ENCODE measurements at regions not wholly inside any gene's neighbourhood (a gene's known extent, or its start where the extent isn't known, plus 50 kb on each side); places are given as distances from the start of the nearest gene placed in this dataset.

GRCh38 chr15:98174841-98175240, 214.3 kb downstream of the ARRDC4 start:
- TF ChIP-seq CTCF (conservative IDR thresholded peaks at IDR 0.05) (no peak), ZFX (IDR thresholded peaks at IDR 0.05) (no peak)
- no peak overlapping the region for H3K27ac ChIP-seq

- no peak overlapping the region for H3K27ac ChIP-seq
- TF ChIP-seq CTCF (conservative IDR thresholded peaks at IDR 0.05) (peak; percentile 75), ZFX (IDR thresholded peaks at IDR 0.05) (no peak)
Observed at GRCh38 chr15:98177966-98178592, 217.6 kb downstream of the ARRDC4 start.

- H3K27ac ChIP-seq: no peak overlapping the region
- TF ChIP-seq CTCF (conservative IDR thresholded peaks at IDR 0.05): no peak
- no peak for TF ChIP-seq ZFX (IDR thresholded peaks at IDR 0.05)
Observed at GRCh38 chr15:98178861-98179260, 218.4 kb downstream of the ARRDC4 start.

GRCh38 chr15:98187549-98187948, 227.0 kb downstream of the ARRDC4 start:
- TF ChIP-seq CTCF (conservative IDR thresholded peaks at IDR 0.05) (no peak), ZFX (IDR thresholded peaks at IDR 0.05) (no peak)
- no peak overlapping the region for H3K27ac ChIP-seq

- no peak overlapping the region for H3K27ac ChIP-seq
- no peak for TF ChIP-seq CTCF (conservative IDR thresholded peaks at IDR 0.05)
- TF ChIP-seq ZFX (IDR thresholded peaks at IDR 0.05): no peak
Observed at GRCh38 chr15:98190914-98191313, 230.4 kb downstream of the ARRDC4 start.

GRCh38 chr15:98195796-98196195, 235.3 kb downstream of the ARRDC4 start:
- TF ChIP-seq CTCF (conservative IDR thresholded peaks at IDR 0.05) (no peak), ZFX (IDR thresholded peaks at IDR 0.05) (no peak)

GRCh38 chr15:98196371-98196770, 235.9 kb downstream of the ARRDC4 start:
- H3K27ac ChIP-seq: no peak overlapping the region
- TF ChIP-seq ZFX (IDR thresholded peaks at IDR 0.05): no peak
- TF ChIP-seq CTCF (conservative IDR thresholded peaks at IDR 0.05): no peak

More at GRCh38 chr15:98195796-98196195, 235.3 kb downstream of the ARRDC4 start:
- no peak overlapping the region for H3K27ac ChIP-seq
